GM21390 (cell line): ENCODE measurements at regions not wholly inside any gene's neighbourhood (a gene's known extent, or its start where the extent isn't known, plus 50 kb on each side); places are given as distances from the start of the nearest gene placed in this dataset.
"Not testable (repeated sequence)": the region's sequence is repeated elsewhere in the genome, so short reads cannot be mapped to it uniquely, and the experiment has no call there.

Source experiments
- ATAC-seq: cut with Tn5 transposase; IDR thresholded peaks from one replicate; pipeline ENCODE4 v1.9.1; 2021; ENCODE audit not compliant: unreplicated experiment

- ATAC-seq, result no peak
Measured at GRCh38 chr11:92591521-92591920, 366.9 kb downstream of the FAT3 start.

- ATAC-seq, result no peak
Measured at GRCh38 chr11:92594251-92594650, 369.6 kb downstream of the FAT3 start.

- ATAC-seq, result no peak
Measured at GRCh38 chr11:92595052-92595451, 370.4 kb downstream of the FAT3 start.

GRCh38 chr11:92596596-92597317 is 372.1 kb downstream of the FAT3 start:
- ATAC-seq, result no peak

GRCh38 chr11:92601048-92601447 is 368.4 kb upstream of the MTNR1B start:
- no peak for ATAC-seq

- no peak for ATAC-seq
Measured at GRCh38 chr11:92605667-92606066, 363.8 kb upstream of the MTNR1B start.

GRCh38 chr11:92607969-92608722 is 361.3 kb upstream of the MTNR1B start:
- no peak for ATAC-seq

GRCh38 chr11:92611157-92611556 is 358.3 kb upstream of the MTNR1B start:
- no peak for ATAC-seq

GRCh38 chr11:92618020-92618419 is 351.4 kb upstream of the MTNR1B start:
- not testable (repeated sequence) for ATAC-seq

- no peak for ATAC-seq
Measured at GRCh38 chr11:92623055-92623454, 346.4 kb upstream of the MTNR1B start.

- ATAC-seq, result no peak
Measured at GRCh38 chr11:92625894-92626293, 343.6 kb upstream of the MTNR1B start.

GRCh38 chr11:92626624-92627023 is 342.8 kb upstream of the MTNR1B start:
- no peak for ATAC-seq

GRCh38 chr11:92627615-92628256 is 341.7 kb upstream of the MTNR1B start:
- ATAC-seq, result no peak

- ATAC-seq, result no peak
Measured at GRCh38 chr11:92628401-92629292, 340.8 kb upstream of the MTNR1B start.

GRCh38 chr11:92632495-92632894 is 337.0 kb upstream of the MTNR1B start:
- no peak for ATAC-seq

- ATAC-seq, result no peak
Measured at GRCh38 chr11:92633820-92634219, 335.6 kb upstream of the MTNR1B start.

- ATAC-seq, result no peak
Measured at GRCh38 chr11:92636543-92637188, 332.8 kb upstream of the MTNR1B start.

GRCh38 chr11:92638678-92639077 is 330.8 kb upstream of the MTNR1B start:
- ATAC-seq, result no peak

- ATAC-seq, result no peak
Measured at GRCh38 chr11:92642177-92642931, 327.1 kb upstream of the MTNR1B start.

- no peak for ATAC-seq
Measured at GRCh38 chr11:92643827-92644226, 325.6 kb upstream of the MTNR1B start.
